ENCODE measurements at regions not wholly inside any gene's neighbourhood (a gene's known extent, or its start where the extent isn't known, plus 50 kb on each side); places are given as distances from the start of the nearest gene placed in this dataset.

- no peaks in the 10 kb centered on the region for H3K36me3 ChIP-seq (replicated peaks; ENCODE audit: low read depth, low read length)
- H3K4me1 ChIP-seq (ENCODE audit: low read length): peaks cover 6% of the 10 kb centered on the region
- TF ChIP-seq CTCF (IDR thresholded peaks at IDR 0.05; ENCODE audit: low read depth, low read length): no peak
- H2AFZ ChIP-seq (ENCODE audit: low read depth, low read length): no peak overlapping the region
- H3K4me3 ChIP-seq (ENCODE audit: low read length): no peak overlapping the region
- H3K79me2 ChIP-seq (ENCODE audit: low read length): no peaks in the 10 kb centered on the region
- H3K4me2 ChIP-seq (ENCODE audit: low read length): no peak overlapping the region
- H3K27me3 ChIP-seq (ENCODE audit: low read depth, low read length): peaks cover 91% of the 10 kb centered on the region
- no peaks in the 10 kb centered on the region for H4K20me1 ChIP-seq (ENCODE audit: insufficient read depth, low read length)
- no peaks in the 10 kb centered on the region for H3K9me3 ChIP-seq (ENCODE audit: insufficient read depth, low read length)
- no peak overlapping the region for H3K9ac ChIP-seq (ENCODE audit: low read length)
- H3K27ac ChIP-seq (ENCODE audit: low read length): no peak overlapping the region
Measured at GRCh38 chr12:4992871-4993270, 50.8 kb upstream of the KCNA5 start.

Measured in OCI-LY3 (cell line).